IPS DF 4.7 (cell line): ENCODE measurements at regions not wholly inside any gene's neighbourhood (a gene's known extent, or its start where the extent isn't known, plus 50 kb on each side); places are given as distances from the start of the nearest gene placed in this dataset.
"Not testable (repeated sequence)": the region's sequence is repeated elsewhere in the genome, so short reads cannot be mapped to it uniquely, and the experiment has no call there.

Experiments
- DNase-seq: peaks from one replicate; pipeline ENCODE4 v3.0.0-alpha.2; 2013; ENCODE audit warnings: low spot score; ENCODE audit errors: extremely low read depth

GRCh38 chrX:25442499-25442898 is 426.7 kb upstream of the ARX start:
- DNase-seq, result no peak

GRCh38 chrX:25433307-25433706 is 417.5 kb upstream of the ARX start:
- no peak for DNase-seq

GRCh38 chrX:25432396-25432795 is 416.6 kb upstream of the ARX start:
- DNase-seq, result no peak

GRCh38 chrX:25427873-25428555 is 412.2 kb upstream of the ARX start:
- DNase-seq, result peak; percentile 7

GRCh38 chrX:25404163-25404562 is 388.4 kb upstream of the ARX start:
- not testable (repeated sequence) for DNase-seq

GRCh38 chrX:25389266-25389665 is 373.5 kb upstream of the ARX start:
- DNase-seq, result no peak

- no peak for DNase-seq
Measured at GRCh38 chrX:25383196-25383595, 367.4 kb upstream of the ARX start.

- DNase-seq, result no peak
Measured at GRCh38 chrX:25356456-25356855, 340.7 kb upstream of the ARX start.

GRCh38 chrX:25344161-25344936 is 328.6 kb upstream of the ARX start:
- no peak for DNase-seq

GRCh38 chrX:25343060-25343459 is 327.3 kb upstream of the ARX start:
- no peak for DNase-seq

GRCh38 chrX:25337841-25338240 is 322.1 kb upstream of the ARX start:
- DNase-seq, result no peak

GRCh38 chrX:25300994-25301393 is 285.2 kb upstream of the ARX start:
- no peak for DNase-seq

GRCh38 chrX:25296850-25297249 is 281.1 kb upstream of the ARX start:
- no peak for DNase-seq

GRCh38 chrX:25295466-25295865 is 279.7 kb upstream of the ARX start:
- DNase-seq, result no peak

- no peak for DNase-seq
Measured at GRCh38 chrX:25290132-25290531, 274.4 kb upstream of the ARX start.

- no peak for DNase-seq
Measured at GRCh38 chrX:25288676-25289075, 272.9 kb upstream of the ARX start.

GRCh38 chrX:25287521-25287920 is 271.8 kb upstream of the ARX start:
- DNase-seq, result no peak

GRCh38 chrX:25285598-25285997 is 269.8 kb upstream of the ARX start:
- no peak for DNase-seq

- no peak for DNase-seq
Measured at GRCh38 chrX:25279510-25279909, 263.7 kb upstream of the ARX start.

- no peak for DNase-seq
Measured at GRCh38 chrX:25278341-25278740, 262.6 kb upstream of the ARX start.

- DNase-seq, result no peak
Measured at GRCh38 chrX:25277574-25277973, 261.8 kb upstream of the ARX start.

- no peak for DNase-seq
Measured at GRCh38 chrX:25275159-25275558, 259.4 kb upstream of the ARX start.

GRCh38 chrX:25241461-25241860 is 225.7 kb upstream of the ARX start:
- no peak for DNase-seq
